ENCODE measurements at regions not wholly inside any gene's neighbourhood (a gene's known extent, or its start where the extent isn't known, plus 50 kb on each side); places are given as distances from the start of the nearest gene placed in this dataset.

- TF ChIP-seq POLR2AphosphoS5 (IDR thresholded peaks at IDR 0.05; ENCODE audit: low read depth, low read length) (no peak), POLR2A (IDR thresholded peaks at IDR 0.05; ENCODE audit: low read depth, low read length) (no peak), TAF1 (IDR thresholded peaks at IDR 0.05; ENCODE audit: borderline replicate concordance, low read depth, low read length) (no peak)
These were observed 350.1 kb downstream of the GRXCR1 start for GRCh38 chr4:43242606-43243005.

Data from GM12892 (cell line).